RWPE2 (cell line): ENCODE measurements at regions not wholly inside any gene's neighbourhood (a gene's known extent, or its start where the extent isn't known, plus 50 kb on each side); places are given as distances from the start of the nearest gene placed in this dataset.

Source experiments
- ATAC-seq: fragments of 200-7000 bp; cut with Tn5 transposase; 3 replicates; pipeline ENCODE4 v1.9.1; 2021; ENCODE audit warnings: low read depth
- DNase-seq: peaks from one replicate; pipeline ENCODE4 v3.0.0-alpha.2; 2020; ENCODE audit warnings: low spot score
- H3K27ac ChIP-seq: fragments of 450-650 bp; 2 replicates; pipeline ENCODE4 v1.5.1; 2017; ENCODE audit warnings: mild to moderate bottlenecking; ENCODE audit not compliant: poor library complexity, severe bottlenecking
- H3K27me3 ChIP-seq: fragments of 250-450 bp; sonication (Bioruptor Pico); 2 replicates; pipeline ENCODE4 v1.5.1; 2021; ENCODE audit warnings: mild to moderate bottlenecking, moderate library complexity; ENCODE audit not compliant: insufficient read depth, poor library complexity, severe bottlenecking
- H3K36me3 ChIP-seq: fragments of 250-450 bp; sonication (Bioruptor Pico); 2 replicates; pipeline ENCODE4 v1.5.1; 2020; ENCODE audit warnings: low read depth, mild to moderate bottlenecking, moderate library complexity
- H3K4me1 ChIP-seq: fragments of 250-450 bp; sonication (Bioruptor Pico); 2 replicates; pipeline ENCODE4 v1.5.1; 2021; ENCODE audit warnings: mild to moderate bottlenecking, moderate library complexity; ENCODE audit not compliant: insufficient read depth, poor library complexity, severe bottlenecking
- H3K4me3 ChIP-seq: fragments of 250-450 bp; sonication (Bioruptor Pico); 2 replicates; pipeline ENCODE4 v1.5.1; 2021; ENCODE audit warnings: mild to moderate bottlenecking, moderate library complexity; ENCODE audit not compliant: severe bottlenecking
- H3K9me3 ChIP-seq: fragments of 250-450 bp; sonication (Bioruptor Pico); 2 replicates; pipeline ENCODE4 v1.5.1; 2021; ENCODE audit warnings: mild to moderate bottlenecking, moderate library complexity; ENCODE audit not compliant: severe bottlenecking
- TF ChIP-seq, protein P1 (sequence below): fragments of 450-650 bp; IDR thresholded peaks from one replicate; pipeline ENCODE4 v1.5.1; 2017; ENCODE audit warnings: mild to moderate bottlenecking, moderate library complexity; ENCODE audit not compliant: poor library complexity, severe bottlenecking

DNA sequence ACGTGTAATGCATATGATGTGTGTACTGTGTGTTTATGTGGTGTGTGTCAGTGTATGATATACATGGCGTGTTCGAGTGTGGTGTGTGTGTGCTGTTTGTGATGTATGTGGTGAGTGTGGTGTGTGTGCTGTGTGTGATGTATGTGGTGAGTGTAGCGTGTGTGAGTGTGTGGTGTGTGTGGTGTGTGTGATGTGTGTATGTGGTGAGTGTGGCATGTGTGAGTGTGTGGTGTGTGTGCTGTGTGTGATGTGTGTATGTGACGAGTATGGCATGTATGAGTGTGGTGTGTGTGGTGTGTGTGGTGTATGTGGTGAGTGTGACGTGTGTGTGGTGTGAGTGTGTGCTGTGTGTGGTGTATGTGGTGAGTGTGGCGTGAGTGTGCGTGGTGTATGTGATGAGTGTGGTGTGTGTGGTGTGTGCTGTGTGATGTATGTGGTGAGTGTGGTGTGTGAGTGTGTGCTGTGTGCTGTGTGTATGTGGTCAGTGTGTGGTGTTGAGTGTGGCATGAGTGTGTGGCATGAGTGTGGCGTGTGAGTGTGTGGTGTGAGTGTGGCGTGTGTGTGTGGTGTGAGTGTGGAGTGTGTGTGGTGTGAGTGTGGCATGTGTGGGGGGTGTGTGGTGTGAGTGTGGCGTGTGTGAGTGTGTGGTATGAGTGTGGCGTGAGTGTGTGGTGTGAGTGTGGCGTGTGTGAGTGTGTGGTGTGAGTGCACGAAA lies 56.8 kb upstream of the CKS2 start:
- Histone ChIP-seq H3K4me1 (no peaks in the 10 kb centered on the region), H3K36me3 (no peaks in the 10 kb centered on the region), H3K27me3 (no peaks in the 10 kb centered on the region), H3K9me3 (no peaks in the 10 kb centered on the region), H3K27ac (no peak overlapping the region), H3K4me3 (no peak overlapping the region)
- ATAC-seq (no peak), DNase-seq (no peak)
- TF ChIP-seq, protein P1, sequence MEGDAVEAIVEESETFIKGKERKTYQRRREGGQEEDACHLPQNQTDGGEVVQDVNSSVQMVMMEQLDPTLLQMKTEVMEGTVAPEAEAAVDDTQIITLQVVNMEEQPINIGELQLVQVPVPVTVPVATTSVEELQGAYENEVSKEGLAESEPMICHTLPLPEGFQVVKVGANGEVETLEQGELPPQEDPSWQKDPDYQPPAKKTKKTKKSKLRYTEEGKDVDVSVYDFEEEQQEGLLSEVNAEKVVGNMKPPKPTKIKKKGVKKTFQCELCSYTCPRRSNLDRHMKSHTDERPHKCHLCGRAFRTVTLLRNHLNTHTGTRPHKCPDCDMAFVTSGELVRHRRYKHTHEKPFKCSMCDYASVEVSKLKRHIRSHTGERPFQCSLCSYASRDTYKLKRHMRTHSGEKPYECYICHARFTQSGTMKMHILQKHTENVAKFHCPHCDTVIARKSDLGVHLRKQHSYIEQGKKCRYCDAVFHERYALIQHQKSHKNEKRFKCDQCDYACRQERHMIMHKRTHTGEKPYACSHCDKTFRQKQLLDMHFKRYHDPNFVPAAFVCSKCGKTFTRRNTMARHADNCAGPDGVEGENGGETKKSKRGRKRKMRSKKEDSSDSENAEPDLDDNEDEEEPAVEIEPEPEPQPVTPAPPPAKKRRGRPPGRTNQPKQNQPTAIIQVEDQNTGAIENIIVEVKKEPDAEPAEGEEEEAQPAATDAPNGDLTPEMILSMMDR: no peak

DNA sequence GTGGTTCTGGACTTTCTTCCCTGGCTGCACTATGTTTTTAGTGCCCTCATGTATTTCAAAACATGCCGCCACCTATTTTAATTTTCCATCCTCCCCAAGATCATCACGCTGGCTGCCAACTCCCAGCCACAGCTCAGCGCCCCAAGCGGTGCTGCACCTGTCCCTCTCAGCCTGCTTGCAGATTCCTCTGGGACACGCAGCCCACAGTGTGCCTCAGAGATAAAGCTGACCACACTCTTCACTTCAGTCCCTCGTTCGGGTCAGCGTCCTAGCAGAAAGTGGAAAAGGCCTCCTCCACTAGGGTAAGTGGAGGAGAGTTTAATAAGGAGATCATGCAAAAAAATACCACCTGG lies 56.2 kb upstream of the CKS2 start:
- no peaks in the 10 kb centered on the region for H3K9me3 ChIP-seq
- ATAC-seq (peak; percentile 33; the same call in 1 of the 3 replicates), DNase-seq (no peak)
- H3K27me3 ChIP-seq: no peaks in the 10 kb centered on the region
- TF ChIP-seq, protein P1: no peak
- H3K27ac ChIP-seq: no peak overlapping the region
- no peak overlapping the region for H3K4me3 ChIP-seq
- H3K36me3 ChIP-seq: no peaks in the 10 kb centered on the region
- H3K4me1 ChIP-seq: no peaks in the 10 kb centered on the region

DNA sequence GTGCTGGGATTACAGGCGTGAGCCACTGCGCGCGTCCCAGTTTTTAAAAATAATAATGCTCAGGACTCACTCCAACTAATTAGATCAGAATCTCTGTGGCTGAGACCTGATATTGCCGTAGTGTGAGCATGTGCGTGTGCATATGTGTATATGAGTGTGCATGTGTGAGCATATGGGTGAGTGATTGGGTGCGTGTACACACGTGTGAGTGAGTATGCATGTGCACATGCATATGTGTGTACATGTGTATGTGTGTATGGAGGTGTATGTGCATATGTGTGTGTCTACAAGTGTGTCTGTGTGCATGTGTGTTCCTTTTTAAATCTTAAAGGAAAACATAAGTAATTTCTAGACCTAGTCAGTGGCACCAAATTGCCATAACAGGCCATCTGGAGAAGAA lies 54.8 kb upstream of the CKS2 start:
- ATAC-seq: no peak
- Histone ChIP-seq H3K4me3 (no peak overlapping the region), H3K9me3 (no peaks in the 10 kb centered on the region), H3K36me3 (no peaks in the 10 kb centered on the region), H3K27me3 (no peaks in the 10 kb centered on the region), H3K4me1 (no peaks in the 10 kb centered on the region), H3K27ac (no peak overlapping the region)
- TF ChIP-seq, protein P1: no peak
- DNase-seq: no peak

DNA sequence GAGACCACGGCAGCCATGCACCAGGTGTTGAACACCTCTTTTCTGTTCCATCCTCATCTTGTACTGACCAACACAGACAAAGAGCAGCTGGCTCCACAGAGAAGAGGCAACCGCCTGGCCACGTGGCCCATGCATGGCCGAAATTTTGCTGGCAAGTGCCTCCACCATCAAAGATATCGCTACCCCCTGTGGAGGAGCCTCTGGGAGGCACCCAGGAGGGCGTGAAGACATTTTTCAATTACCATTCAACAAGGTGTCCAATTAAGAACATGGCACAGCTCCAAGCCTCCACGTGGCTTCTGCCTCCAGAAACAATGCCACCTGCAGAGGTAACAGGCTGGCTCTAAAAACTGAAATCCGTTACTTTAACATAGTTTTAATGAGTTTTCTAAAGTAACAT lies 54.4 kb upstream of the CKS2 start:
- Histone ChIP-seq H3K4me3 (no peak overlapping the region), H3K27me3 (no peaks in the 10 kb centered on the region), H3K4me1 (no peaks in the 10 kb centered on the region), H3K27ac (no peak overlapping the region), H3K9me3 (no peaks in the 10 kb centered on the region), H3K36me3 (no peaks in the 10 kb centered on the region)
- ATAC-seq (no peak), DNase-seq (no peak)
- TF ChIP-seq, protein P1: no peak

DNA sequence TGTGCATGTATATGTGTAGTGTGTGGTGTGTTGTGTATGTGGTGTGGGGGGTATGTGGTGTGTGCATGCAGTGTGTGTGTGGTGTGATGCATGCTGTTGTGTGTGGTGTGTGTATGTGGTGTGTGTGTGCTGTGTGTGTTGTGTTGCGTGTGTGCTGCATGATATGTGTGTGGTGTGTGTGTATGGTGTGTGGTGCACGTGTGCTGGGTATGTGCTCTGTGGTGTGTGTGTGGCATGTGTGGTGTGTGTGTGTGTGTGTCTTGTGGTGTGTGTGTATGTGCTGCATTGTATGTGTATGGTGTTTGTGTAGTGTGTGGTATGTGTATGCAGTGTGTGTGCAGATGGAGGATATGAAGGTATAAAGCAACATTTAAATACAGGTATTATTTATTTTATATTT lies 50.5 kb upstream of the CKS2 start:
- no peak for DNase-seq

More for the DNA sequence above, 50.5 kb upstream of the CKS2 start:
- no peak for ATAC-seq
- Histone ChIP-seq H3K9me3 (no peaks in the 10 kb centered on the region), H3K27ac (no peak overlapping the region), H3K4me3 (no peak overlapping the region), H3K4me1 (no peaks in the 10 kb centered on the region), H3K27me3 (no peaks in the 10 kb centered on the region), H3K36me3 (no peaks in the 10 kb centered on the region)
- TF ChIP-seq, protein P1: no peak
